HCT116 (cell line): ENCODE measurements at regions not wholly inside any gene's neighbourhood (a gene's known extent, or its start where the extent isn't known, plus 50 kb on each side); places are given as distances from the start of the nearest gene placed in this dataset.

Source experiments
- ATAC-seq: fragments of 200-7000 bp; cut with Tn5 transposase; 2 replicates; pipeline ENCODE4 v1.9.1; 2020; ENCODE audit warnings: mild to moderate bottlenecking, moderate library complexity
- BruUV-seq: library from RNA; stranded (reverse); fragments of 400-500 nt; replicated peaks from 2 replicates; lab custom pipeline; 2021; lab: Mats Ljungman, UMichigan
- CTCF ChIA-PET: fragments of 300-600 bp; sonication (Branson Sonifier 250); formaldehyde crosslinking; loops from one replicate; lab custom pipeline; 2021; ENCODE audit warnings: antibody characterized with exemption; lab: Charles Lee
- POLR2A ChIA-PET: fragments of 300-600, 350-600 bp; sonication (Branson Sonifier 250); formaldehyde crosslinking; loops from one replicate; lab custom pipeline; 2021; ENCODE audit warnings: antibody characterized with exemption; lab: Charles Lee
- RAD21 ChIA-PET, 2 experiments: fragments of 300-600 bp; sonication (Branson Sonifier 250); formaldehyde crosslinking; loops; one replicate each; lab custom pipeline; 2023; ENCODE audit warnings: low total read pairs in 2 of 2; ENCODE audit not compliant: uncharacterized antibody in 2 of 2, unreplicated experiment in 2 of 2, low non-redundant PET in 1 of 2; lab: Charles Lee
- DNase-seq: peaks from one replicate; pipeline ENCODE4 v3.0.0-alpha.2; 2010; ENCODE audit warnings: low read depth, low spot score
- H2AFZ ChIP-seq: fragments of 200-600 bp; shearing (Covaris generic), sonication (generic); 2 replicates; pipeline ENCODE4 v1.6.1; 2017; ENCODE audit warnings: low read depth, mixed run types, mixed read lengths, antibody characterized with exemption, low read length; ENCODE audit not compliant: poor library complexity, severe bottlenecking
- H3K27ac ChIP-seq: 2 replicates; pipeline ENCODE4 v1.5.1; 2012; ENCODE audit warnings: low read depth, low read length
- H3K27me3 ChIP-seq: fragments of 200-600 bp; sonication (generic); 2 replicates; pipeline ENCODE4 v1.6.1; 2016; ENCODE audit warnings: mixed run types, low read length, mixed read lengths; ENCODE audit not compliant: insufficient read depth
- H3K36me3 ChIP-seq, 2 experiments: fragments of 200-500 bp in 1 of 2; fragments of 200-600 bp in 1 of 2; sonication (Bioruptor generic) in 1 of 2; sonication (generic) in 1 of 2; 2 replicates each; pipeline versions ENCODE4 v1.5.1 to v1.6.1; 2014 to 2016; ENCODE audit warnings: low read length in 2 of 2, inconsistent platforms in 1 of 2, mixed read lengths in 1 of 2, mixed run types in 1 of 2; ENCODE audit not compliant: insufficient read depth in 2 of 2, control insufficient read depth in 1 of 2
- H3K4me1 ChIP-seq, 2 experiments: fragments of 200-600 bp in 1 of 2; sonication (generic) in 1 of 2; 2 replicates each; pipeline versions ENCODE4 v1.5.1 to v1.6.1; 2012 to 2017; ENCODE audit warnings: low read length in 2 of 2, inconsistent platforms in 1 of 2, mild to moderate bottlenecking in 1 of 2, mixed read lengths in 1 of 2, mixed run types in 1 of 2, moderate library complexity in 1 of 2; ENCODE audit not compliant: insufficient read depth in 2 of 2, control insufficient read depth in 1 of 2
- H3K4me2 ChIP-seq: fragments of 200-600 bp; sonication (generic); 2 replicates; pipeline ENCODE4 v1.6.1; 2017; ENCODE audit warnings: mixed run types, low read length, mixed read lengths
- H3K4me3 ChIP-seq, 2 experiments: fragments of 200-600 bp in 1 of 2; sonication (generic) in 1 of 2; replicated peaks in 1 of 2; 2 replicates each; pipeline ENCODE4 v1.5.1; 2011 to 2016; ENCODE audit warnings: low read length in 2 of 2, control low read depth in 1 of 2, low read depth in 1 of 2, mild to moderate bottlenecking in 1 of 2, mixed read lengths in 1 of 2, mixed run types in 1 of 2
- H3K79me2 ChIP-seq: fragments of 200-600 bp; sonication (generic); 2 replicates; pipeline ENCODE4 v1.6.1; 2017; ENCODE audit warnings: mild to moderate bottlenecking, mixed run types, low read length, moderate library complexity, mixed read lengths; ENCODE audit not compliant: insufficient read depth
- H3K9ac ChIP-seq: fragments of 200-600 bp; sonication (generic); 2 replicates; pipeline ENCODE4 v1.6.1; 2016; ENCODE audit warnings: low read length, mixed read lengths
- H3K9me2 ChIP-seq: fragments of 200-600 bp; sonication (generic), shearing (Covaris generic); 2 replicates; pipeline ENCODE4 v1.6.1; 2017; ENCODE audit warnings: mixed run types, mild to moderate bottlenecking, moderate library complexity; ENCODE audit not compliant: insufficient read depth
- H3K9me3 ChIP-seq, 2 experiments: fragments of 200-500 bp in 1 of 2; fragments of 200-600 bp in 1 of 2; sonication (Bioruptor generic) in 1 of 2; sonication (generic) in 1 of 2; 2 replicates each; pipeline ENCODE4 v1.6.1; 2014 to 2017; ENCODE audit warnings: low read length in 2 of 2, mixed read lengths in 2 of 2, inconsistent platforms in 1 of 2, low read depth in 1 of 2, mild to moderate bottlenecking in 1 of 2, mixed run types in 1 of 2, moderate library complexity in 1 of 2; ENCODE audit not compliant: control insufficient read depth in 1 of 2, insufficient read depth in 1 of 2
- H4K20me1 ChIP-seq: fragments of 200-600 bp; sonication (generic), shearing (Covaris generic); 2 replicates; pipeline ENCODE4 v1.6.1; 2017; ENCODE audit warnings: mixed run types, mild to moderate bottlenecking, moderate library complexity; ENCODE audit not compliant: insufficient read depth
- FOSL1 ChIP-seq: IDR thresholded peaks from 2 replicates; pipeline ENCODE4 v1.6.1; 2012; ENCODE audit warnings: low read depth
- POLR2A ChIP-seq: IDR thresholded peaks from 2 replicates; pipeline ENCODE4 v1.7.0; 2011; ENCODE audit warnings: borderline replicate concordance; ENCODE audit not compliant: insufficient read depth, insufficient read length; ENCODE audit errors: extremely low read depth
- SP1 ChIP-seq: IDR thresholded peaks from 2 replicates; pipeline ENCODE4 v1.6.1; 2012; ENCODE audit warnings: low read depth
- TCF7L2 ChIP-seq: IDR thresholded peaks from 2 replicates; pipeline ENCODE4 v1.7.0; 2011; ENCODE audit warnings: borderline replicate concordance, inconsistent platforms; ENCODE audit not compliant: insufficient read depth, insufficient read length; ENCODE audit errors: extremely low read depth
- YY1 ChIP-seq: IDR thresholded peaks from 2 replicates; pipeline ENCODE4 v1.6.1; 2011; ENCODE audit warnings: low read length, low read depth, moderate library complexity, mild to moderate bottlenecking; ENCODE audit not compliant: insufficient replicate concordance; ENCODE audit errors: extremely low read depth
- ZFX ChIP-seq: fragments of 450-650 bp; IDR thresholded peaks from 2 replicates; pipeline ENCODE4 v1.6.1; 2017
- ZNF274 ChIP-seq: fragments of 200-500 bp; sonication (Bioruptor generic); IDR thresholded peaks from 2 replicates; pipeline ENCODE4 v1.6.1; 2014; ENCODE audit warnings: mild to moderate bottlenecking, low read depth, low read length, inconsistent platforms
- intact Hi-C: fragments of 100-400 bp; cut with micrococcal nuclease; formaldehyde crosslinking; loops from 2 replicates; pipeline ENCODE4 v1.10.0; 2022
- TF ChIP-seq, protein P1 (sequence below): IDR thresholded peaks from 2 replicates; pipeline ENCODE4 v1.6.1; 2012; ENCODE audit warnings: low read depth

DNA sequence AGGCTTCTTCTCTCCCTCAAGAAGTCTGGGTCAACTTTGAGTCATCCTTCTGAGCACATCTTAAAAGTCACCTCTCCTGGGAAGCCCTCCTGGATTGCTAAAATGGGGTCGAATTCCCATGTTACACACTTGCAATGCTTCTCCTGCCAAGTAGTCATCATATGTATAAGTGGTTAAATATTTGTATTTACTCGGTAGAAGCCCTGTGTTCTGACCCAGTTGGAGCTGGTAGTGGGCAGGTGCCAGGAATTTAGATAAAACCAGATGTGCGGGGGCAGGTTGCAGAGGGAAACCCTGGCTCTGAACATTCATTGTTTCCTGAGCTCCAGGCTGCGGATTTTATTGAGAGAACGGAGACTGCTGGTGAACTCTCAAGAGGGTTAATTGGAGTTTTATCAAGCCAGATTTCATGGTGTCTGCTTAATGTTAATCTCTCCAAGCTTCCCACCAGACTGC is 52.8 kb upstream of the RPL11 start:
- TF ChIP-seq, protein P1, sequence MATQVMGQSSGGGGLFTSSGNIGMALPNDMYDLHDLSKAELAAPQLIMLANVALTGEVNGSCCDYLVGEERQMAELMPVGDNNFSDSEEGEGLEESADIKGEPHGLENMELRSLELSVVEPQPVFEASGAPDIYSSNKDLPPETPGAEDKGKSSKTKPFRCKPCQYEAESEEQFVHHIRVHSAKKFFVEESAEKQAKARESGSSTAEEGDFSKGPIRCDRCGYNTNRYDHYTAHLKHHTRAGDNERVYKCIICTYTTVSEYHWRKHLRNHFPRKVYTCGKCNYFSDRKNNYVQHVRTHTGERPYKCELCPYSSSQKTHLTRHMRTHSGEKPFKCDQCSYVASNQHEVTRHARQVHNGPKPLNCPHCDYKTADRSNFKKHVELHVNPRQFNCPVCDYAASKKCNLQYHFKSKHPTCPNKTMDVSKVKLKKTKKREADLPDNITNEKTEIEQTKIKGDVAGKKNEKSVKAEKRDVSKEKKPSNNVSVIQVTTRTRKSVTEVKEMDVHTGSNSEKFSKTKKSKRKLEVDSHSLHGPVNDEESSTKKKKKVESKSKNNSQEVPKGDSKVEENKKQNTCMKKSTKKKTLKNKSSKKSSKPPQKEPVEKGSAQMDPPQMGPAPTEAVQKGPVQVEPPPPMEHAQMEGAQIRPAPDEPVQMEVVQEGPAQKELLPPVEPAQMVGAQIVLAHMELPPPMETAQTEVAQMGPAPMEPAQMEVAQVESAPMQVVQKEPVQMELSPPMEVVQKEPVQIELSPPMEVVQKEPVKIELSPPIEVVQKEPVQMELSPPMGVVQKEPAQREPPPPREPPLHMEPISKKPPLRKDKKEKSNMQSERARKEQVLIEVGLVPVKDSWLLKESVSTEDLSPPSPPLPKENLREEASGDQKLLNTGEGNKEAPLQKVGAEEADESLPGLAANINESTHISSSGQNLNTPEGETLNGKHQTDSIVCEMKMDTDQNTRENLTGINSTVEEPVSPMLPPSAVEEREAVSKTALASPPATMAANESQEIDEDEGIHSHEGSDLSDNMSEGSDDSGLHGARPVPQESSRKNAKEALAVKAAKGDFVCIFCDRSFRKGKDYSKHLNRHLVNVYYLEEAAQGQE = no peak
- no peak for TF ChIP-seq SP1
- TF ChIP-seq POLR2A = no peak
- no peak for TF ChIP-seq YY1
- TF ChIP-seq ZFX = no peak
- TF ChIP-seq, all 23 proteins: peak for 0
- H3K9ac ChIP-seq = no peak overlapping the region
- DNase-seq = no peak
- intact Hi-C loops = no loop called here
- H3K9me3 ChIP-seq = no peaks in the 10 kb centered on the region
- no peaks in the 10 kb centered on the region for H3K79me2 ChIP-seq
- CTCF ChIA-PET = interaction anchor here (1.1 to 2.9 kb wide), 3 partner anchors 19 to 93 kb away, joined by 3 to 104 read pairs (median 12); no protein-coding TSS in a partner anchor
- no peak overlapping the region for H3K4me2 ChIP-seq
- peaks cover 16 to 29% of the 10 kb centered on the region in 2 experiments for H3K4me1 ChIP-seq
- H4K20me1 ChIP-seq = no peaks in the 10 kb centered on the region
- RAD21 ChIA-PET = interaction anchor here (0.6 to 3.1 kb wide), 2 partner anchors 94 to 139 kb away, joined by 3 to 25 read pairs; no protein-coding TSS in a partner anchor
- no peaks in the 10 kb centered on the region for H3K9me2 ChIP-seq
- H3K27ac ChIP-seq = no peak overlapping the region
- H3K27me3 ChIP-seq = no peaks in the 10 kb centered on the region
- no peaks in the 10 kb centered on the region for H3K36me3 ChIP-seq
- no peak overlapping the region for H3K4me3 ChIP-seq
- no TSS peak for BruUV-seq
- no peak overlapping the region for H2AFZ ChIP-seq
- POLR2A ChIA-PET = interaction anchor here (2.3 kb wide), 1 partner anchor 84 kb away, joined by 14 read pairs; no protein-coding TSS in a partner anchor
- no peak for ATAC-seq

DNA sequence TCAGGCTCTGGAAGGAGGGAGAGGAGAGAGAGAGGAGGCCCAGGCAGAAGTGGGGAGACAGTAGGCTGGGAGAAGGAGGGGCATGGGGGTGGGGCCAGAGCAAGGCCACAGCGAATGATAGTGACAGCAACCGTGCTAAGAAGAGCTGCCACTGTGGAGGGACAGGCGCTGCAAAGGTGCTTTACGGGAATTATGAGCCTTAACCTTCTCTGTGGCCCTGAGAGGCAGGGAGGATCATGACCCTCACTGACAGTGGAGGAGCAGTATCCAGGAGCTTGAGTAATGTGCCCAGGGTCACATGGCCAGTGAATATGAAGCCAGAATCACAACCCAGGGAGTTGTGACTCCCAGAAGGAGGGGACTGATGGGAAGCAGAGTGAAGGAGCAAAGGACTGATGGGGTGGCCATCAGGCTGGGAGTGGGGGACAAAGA is 53.4 kb upstream of the RPL11 start:
- ChIA-PET RAD21 (interaction anchor here (0.6 to 3.1 kb wide), 2 partner anchors 93 to 138 kb away, joined by 3 to 25 read pairs; no protein-coding TSS in a partner anchor), POLR2A (interaction anchor here (1.5 to 2.3 kb wide), 2 partner anchors 83 to 98 kb away, joined by 4 to 14 read pairs; no protein-coding TSS in a partner anchor), CTCF (interaction anchor here (1.5 to 2.9 kb wide), 7 partner anchors 8 to 110 kb away, joined by 4 to 104 read pairs (median 12); no protein-coding TSS in a partner anchor)
- no peak overlapping the region for H3K9ac ChIP-seq
- no peak overlapping the region for H3K4me2 ChIP-seq
- H4K20me1 ChIP-seq = no peaks in the 10 kb centered on the region
- H3K4me3 ChIP-seq = no peak overlapping the region
- H2AFZ ChIP-seq = no peak overlapping the region
- no peaks in the 10 kb centered on the region for H3K36me3 ChIP-seq
- intact Hi-C loops = no loop called here
- H3K27ac ChIP-seq = no peak overlapping the region
- no peaks in the 10 kb centered on the region for H3K9me2 ChIP-seq
- no peaks in the 10 kb centered on the region for H3K9me3 ChIP-seq
- no peaks in the 10 kb centered on the region for H3K79me2 ChIP-seq
- DNase-seq (no peak), ATAC-seq (no peak)
- no TSS peak for BruUV-seq
- H3K4me1 ChIP-seq = peaks cover 13 to 25% of the 10 kb centered on the region in 2 experiments
- H3K27me3 ChIP-seq = no peaks in the 10 kb centered on the region
- TF ChIP-seq POLR2A (no peak), TCF7L2 (no peak), ZNF274 (no peak), FOSL1 (no peak), YY1 (no peak)
- TF ChIP-seq, protein P1 = no peak
